Activated naive CD4-positive, alpha-beta T cell treated with anti-CD3 and anti-CD28 coated beads, Interleukin-2, amount 50 U/mL, for 72 hours (primary cell): ENCODE measurements at regions not wholly inside any gene's neighbourhood (a gene's known extent, or its start where the extent isn't known, plus 50 kb on each side); places are given as distances from the start of the nearest gene placed in this dataset.

Experiments used
- ATAC-seq, 2 donors: fragments of 150-1000 bp; cut with Tn5 transposase; 2 replicates each; pipeline ENCODE4 v1.10.0; 2021; ENCODE audit warnings: mild to moderate bottlenecking in 2 of 2, moderate library complexity in 2 of 2
- DNase-seq, 2 donors: peaks; one replicate each; pipeline ENCODE4 v3.0.0; 2021 to 2022; ENCODE audit warnings: low spot score in 2 of 2
- H3K27ac Mint-ChIP-seq, 2 donors: one replicate each; pipeline ENCODE4 v1.8.0; 2022; ENCODE audit warnings: mild to moderate bottlenecking in 2 of 2, mixed read lengths in 2 of 2
- H3K36me3 Mint-ChIP-seq, 2 donors: one replicate each; pipeline ENCODE4 v1.8.0; 2022; ENCODE audit warnings: mixed read lengths in 2 of 2
- H3K9me3 Mint-ChIP-seq, 2 donors: one replicate each; pipeline ENCODE4 v1.8.0; 2022; ENCODE audit warnings: mixed read lengths in 2 of 2

- H3K9me3 Mint-ChIP-seq, result no peaks in the 10 kb centered on the region
- H3K27ac Mint-ChIP-seq, result no peak overlapping the region
- no peak for ATAC-seq
- no peaks in the 10 kb centered on the region for H3K36me3 Mint-ChIP-seq
- DNase-seq, result no peak
Observed at GRCh38 chr6:163651426-163651825, 236.9 kb downstream of the QKI start.

- Mint-ChIP-seq H3K36me3 (no peaks in the 10 kb centered on the region), H3K9me3 (no peaks in the 10 kb centered on the region), H3K27ac (no peak overlapping the region)
- no peak for ATAC-seq
- no peak for DNase-seq
Observed at GRCh38 chr6:163648868-163649267, 234.3 kb downstream of the QKI start.

- ATAC-seq, result no peak
- H3K9me3 Mint-ChIP-seq, result no peaks in the 10 kb centered on the region
- H3K27ac Mint-ChIP-seq, result no peak overlapping the region
- DNase-seq, result no peak
- H3K36me3 Mint-ChIP-seq, result no peaks in the 10 kb centered on the region
Observed at GRCh38 chr6:163647624-163648023, 233.1 kb downstream of the QKI start.

GRCh38 chr6:163646866-163647265, 232.3 kb downstream of the QKI start:
- Mint-ChIP-seq H3K36me3 (no peaks in the 10 kb centered on the region), H3K27ac (no peak overlapping the region), H3K9me3 (no peaks in the 10 kb centered on the region)
- ATAC-seq (no peak), DNase-seq (no peak)

GRCh38 chr6:163646133-163646532, 231.6 kb downstream of the QKI start:
- no peak overlapping the region for H3K27ac Mint-ChIP-seq
- H3K9me3 Mint-ChIP-seq, result no peaks in the 10 kb centered on the region
- ATAC-seq, result no peak
- no peak for DNase-seq
- no peaks in the 10 kb centered on the region for H3K36me3 Mint-ChIP-seq

GRCh38 chr6:163645560-163645959, 231.0 kb downstream of the QKI start:
- no peaks in the 10 kb centered on the region for H3K9me3 Mint-ChIP-seq
- no peaks in the 10 kb centered on the region for H3K36me3 Mint-ChIP-seq
- DNase-seq (no peak), ATAC-seq (no peak)
- H3K27ac Mint-ChIP-seq, result no peak overlapping the region

GRCh38 chr6:163643866-163644265, 229.3 kb downstream of the QKI start:
- ATAC-seq, result no peak
- H3K36me3 Mint-ChIP-seq, result no peaks in the 10 kb centered on the region
- DNase-seq, result no peak
- H3K9me3 Mint-ChIP-seq, result no peaks in the 10 kb centered on the region
- H3K27ac Mint-ChIP-seq, result no peak overlapping the region

- Mint-ChIP-seq H3K9me3 (no peaks in the 10 kb centered on the region), H3K27ac (no peak overlapping the region), H3K36me3 (no peaks in the 10 kb centered on the region)
- ATAC-seq (no peak), DNase-seq (no peak)
Observed at GRCh38 chr6:163641706-163642105, 227.2 kb downstream of the QKI start.

GRCh38 chr6:163640641-163641040, 226.1 kb downstream of the QKI start:
- no peak for ATAC-seq
- Mint-ChIP-seq H3K9me3 (no peaks in the 10 kb centered on the region), H3K27ac (no peak overlapping the region), H3K36me3 (no peaks in the 10 kb centered on the region)
- DNase-seq, result no peak

- Mint-ChIP-seq H3K36me3 (no peaks in the 10 kb centered on the region), H3K27ac (no peak overlapping the region), H3K9me3 (no peaks in the 10 kb centered on the region)
- no peak for ATAC-seq
- no peak for DNase-seq
Observed at GRCh38 chr6:163637524-163637923, 223.0 kb downstream of the QKI start.

GRCh38 chr6:163635731-163636364, 221.3 kb downstream of the QKI start:
- ATAC-seq (no peak), DNase-seq (no peak)
- Mint-ChIP-seq H3K27ac (no peak overlapping the region), H3K9me3 (no peaks in the 10 kb centered on the region), H3K36me3 (no peaks in the 10 kb centered on the region)

- Mint-ChIP-seq H3K27ac (no peak overlapping the region), H3K9me3 (no peaks in the 10 kb centered on the region), H3K36me3 (no peaks in the 10 kb centered on the region)
- no peak for DNase-seq
- ATAC-seq, result no peak
Observed at GRCh38 chr6:163635315-163635714, 220.8 kb downstream of the QKI start.

- no peaks in the 10 kb centered on the region for H3K36me3 Mint-ChIP-seq
- ATAC-seq (no peak), DNase-seq (no peak)
- H3K27ac Mint-ChIP-seq, result no peak overlapping the region
- H3K9me3 Mint-ChIP-seq, result no peaks in the 10 kb centered on the region
Observed at GRCh38 chr6:163634211-163635171, 220.0 kb downstream of the QKI start.

GRCh38 chr6:163630991-163631390, 216.5 kb downstream of the QKI start:
- no peaks in the 10 kb centered on the region for H3K9me3 Mint-ChIP-seq
- ATAC-seq (no peak), DNase-seq (no peak)
- H3K36me3 Mint-ChIP-seq, result peaks cover 0 to 5% of the 10 kb centered on the region in 2 donors
- no peak overlapping the region for H3K27ac Mint-ChIP-seq

GRCh38 chr6:163630572-163630971, 216.1 kb downstream of the QKI start:
- DNase-seq (no peak), ATAC-seq (no peak)
- Mint-ChIP-seq H3K9me3 (no peaks in the 10 kb centered on the region), H3K36me3 (peaks cover 0 to 5% of the 10 kb centered on the region in 2 donors), H3K27ac (no peak overlapping the region)

- ATAC-seq (no peak), DNase-seq (no peak)
- Mint-ChIP-seq H3K36me3 (peaks cover 0 to 5% of the 10 kb centered on the region in 2 donors), H3K9me3 (no peaks in the 10 kb centered on the region), H3K27ac (no peak overlapping the region)
Observed at GRCh38 chr6:163630096-163630495, 215.6 kb downstream of the QKI start.
